ENCODE measurements at regions not wholly inside any gene's neighbourhood (a gene's known extent, or its start where the extent isn't known, plus 50 kb on each side); places are given as distances from the start of the nearest gene placed in this dataset.

GRCh38 chr12:93962336-93962735 is 186.0 kb upstream of the PLXNC1 start:
- no peak for TF ChIP-seq CTCF (conservative IDR thresholded peaks at IDR 0.05; ENCODE audit: low read length)
- no peak for TF ChIP-seq EZH2phosphoT487 (IDR thresholded peaks at IDR 0.05; ENCODE audit: borderline replicate concordance)

Data from Loucy (cell line).